OCI-LY7 (cell line): ENCODE measurements at regions not wholly inside any gene's neighbourhood (a gene's known extent, or its start where the extent isn't known, plus 50 kb on each side); places are given as distances from the start of the nearest gene placed in this dataset.

Source experiments
- EZH2phosphoT487 ChIP-seq: fragments of 200-600 bp; sonication (generic); IDR thresholded peaks from 2 replicates; pipeline ENCODE4 v1.6.1; 2018; ENCODE audit warnings: low read depth, borderline replicate concordance, mild to moderate bottlenecking, mixed run types, antibody characterized with exemption, low read length, moderate library complexity, mixed read lengths
- TF ChIP-seq, protein P1 (sequence below): fragments of 200-600 bp; sonication (generic); conservative IDR thresholded peaks from 2 replicates; pipeline ENCODE4 v1.5.1; 2014; ENCODE audit warnings: mild to moderate bottlenecking, antibody characterized with exemption, low read length, moderate library complexity, mixed read lengths

DNA sequence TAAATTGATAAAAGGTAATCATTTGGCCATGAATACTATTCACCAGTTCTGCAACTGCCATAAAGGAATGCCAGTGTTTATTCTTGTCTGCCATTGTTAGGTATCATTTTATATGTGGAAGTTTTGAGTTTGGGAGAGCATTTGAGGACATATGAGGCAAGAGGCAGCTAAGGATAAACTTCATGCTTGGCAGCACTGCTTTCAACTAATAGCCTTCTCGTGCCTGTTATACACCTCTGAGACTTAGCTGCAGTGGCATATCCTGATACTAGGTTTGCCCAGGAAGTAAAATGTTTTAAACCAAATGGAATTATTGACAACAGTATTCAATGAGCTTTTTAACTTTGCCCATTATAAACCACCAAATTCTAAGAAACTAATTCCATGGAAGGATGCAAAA is 126.0 kb upstream of the DPH6 start:
- TF ChIP-seq, protein P1, sequence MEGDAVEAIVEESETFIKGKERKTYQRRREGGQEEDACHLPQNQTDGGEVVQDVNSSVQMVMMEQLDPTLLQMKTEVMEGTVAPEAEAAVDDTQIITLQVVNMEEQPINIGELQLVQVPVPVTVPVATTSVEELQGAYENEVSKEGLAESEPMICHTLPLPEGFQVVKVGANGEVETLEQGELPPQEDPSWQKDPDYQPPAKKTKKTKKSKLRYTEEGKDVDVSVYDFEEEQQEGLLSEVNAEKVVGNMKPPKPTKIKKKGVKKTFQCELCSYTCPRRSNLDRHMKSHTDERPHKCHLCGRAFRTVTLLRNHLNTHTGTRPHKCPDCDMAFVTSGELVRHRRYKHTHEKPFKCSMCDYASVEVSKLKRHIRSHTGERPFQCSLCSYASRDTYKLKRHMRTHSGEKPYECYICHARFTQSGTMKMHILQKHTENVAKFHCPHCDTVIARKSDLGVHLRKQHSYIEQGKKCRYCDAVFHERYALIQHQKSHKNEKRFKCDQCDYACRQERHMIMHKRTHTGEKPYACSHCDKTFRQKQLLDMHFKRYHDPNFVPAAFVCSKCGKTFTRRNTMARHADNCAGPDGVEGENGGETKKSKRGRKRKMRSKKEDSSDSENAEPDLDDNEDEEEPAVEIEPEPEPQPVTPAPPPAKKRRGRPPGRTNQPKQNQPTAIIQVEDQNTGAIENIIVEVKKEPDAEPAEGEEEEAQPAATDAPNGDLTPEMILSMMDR = no peak
- no peak for TF ChIP-seq EZH2phosphoT487
